HL-60 (cell line): ENCODE measurements at regions not wholly inside any gene's neighbourhood (a gene's known extent, or its start where the extent isn't known, plus 50 kb on each side); places are given as distances from the start of the nearest gene placed in this dataset.
"Not testable (repeated sequence)": the region's sequence is repeated elsewhere in the genome, so short reads cannot be mapped to it uniquely, and the experiment has no call there.

ENCODE experiments used
- DNase-seq, 2 experiments: peaks; one replicate each; pipeline ENCODE4 v3.0.0-alpha.2; 2010 to 2020; ENCODE audit warnings: low read depth in 1 of 2, low spot score in 1 of 2
- H3K27ac ChIP-seq: fragments of 250-450 bp; sonication (Bioruptor Pico); replicated peaks from 2 replicates; pipeline ENCODE4 v1.5.1; 2020; ENCODE audit warnings: mild to moderate bottlenecking, moderate library complexity
- H3K27me3 ChIP-seq: fragments of 250-450 bp; sonication (Bioruptor Pico); 2 replicates; pipeline ENCODE4 v1.5.1; 2021; ENCODE audit warnings: mild to moderate bottlenecking, moderate library complexity; ENCODE audit not compliant: insufficient read depth, poor library complexity, severe bottlenecking
- H3K4me3 ChIP-seq: replicated peaks from 2 replicates; pipeline ENCODE4 v1.5.1; 2011; ENCODE audit warnings: mild to moderate bottlenecking, control low read depth, low read length; ENCODE audit not compliant: insufficient read depth
- CTCF ChIP-seq: IDR thresholded peaks from one replicate; pipeline ENCODE4 v1.5.1; 2011; ENCODE audit warnings: low read length, control low read depth, inconsistent platforms; ENCODE audit not compliant: insufficient read depth
- GABPA ChIP-seq: IDR thresholded peaks from 2 replicates; pipeline ENCODE4 v1.6.1; 2012; ENCODE audit warnings: low read depth
- POLR2AphosphoS5 ChIP-seq: IDR thresholded peaks from 2 replicates; pipeline ENCODE4 v1.6.1; 2012; ENCODE audit warnings: low read depth
- REST ChIP-seq: IDR thresholded peaks from 2 replicates; pipeline ENCODE4 v1.6.1; 2012; ENCODE audit warnings: low read depth; ENCODE audit not compliant: insufficient replicate concordance
- SPI1 ChIP-seq: IDR thresholded peaks from 2 replicates; pipeline ENCODE4 v1.6.1; 2012; ENCODE audit warnings: low read depth, mild to moderate bottlenecking, borderline replicate concordance

- H3K27ac ChIP-seq: no peak overlapping the region
- no peak for DNase-seq
- H3K27me3 ChIP-seq: no peaks in the 10 kb centered on the region
- no peak overlapping the region for H3K4me3 ChIP-seq
- TF ChIP-seq CTCF: no peak
- no peak for TF ChIP-seq GABPA
- TF ChIP-seq REST: no peak
- no peak for TF ChIP-seq POLR2AphosphoS5
- no peak for TF ChIP-seq SPI1
Observed at GRCh38 chr15:84143753-84144314, 91.7 kb upstream of the GOLGA6L4 start.

- H3K27me3 ChIP-seq, H3K4me3 ChIP-seq, H3K27ac ChIP-seq, DNase-seq: not testable (repeated sequence)
Observed at GRCh38 chr15:84144946-84145345, 90.6 kb upstream of the GOLGA6L4 start.

GRCh38 chr15:84146299-84146698 lies 89.3 kb upstream of the GOLGA6L4 start:
- not testable (repeated sequence) for H3K4me3 ChIP-seq, H3K27ac ChIP-seq, H3K27me3 ChIP-seq, DNase-seq

DNA sequence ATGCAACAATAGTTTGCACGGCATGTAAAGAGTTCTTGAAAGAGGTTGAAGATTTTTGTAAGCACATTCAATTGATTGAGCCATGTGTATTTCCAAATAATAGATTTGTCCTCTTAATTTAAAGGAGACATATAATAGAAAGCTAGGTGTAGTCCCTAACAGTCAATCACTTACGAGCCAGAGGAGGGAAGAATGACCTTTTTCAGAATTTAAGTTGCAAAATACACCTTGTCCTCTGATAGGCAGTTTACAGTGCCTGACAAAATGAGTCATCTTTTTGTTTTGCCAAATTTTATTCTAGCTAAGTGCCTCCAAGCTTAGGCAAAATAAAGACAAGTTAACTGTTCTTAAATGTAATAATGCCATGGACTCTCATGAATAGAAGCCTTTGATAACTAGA lies 88.3 kb upstream of the GOLGA6L4 start:
- H3K4me3 ChIP-seq, DNase-seq, H3K27ac ChIP-seq, H3K27me3 ChIP-seq: not testable (repeated sequence)

- DNase-seq: no peak
- Histone ChIP-seq H3K27me3 (no peaks in the 10 kb centered on the region), H3K27ac (no peak overlapping the region), H3K4me3 (no peak overlapping the region)
- TF ChIP-seq CTCF: no peak
- TF ChIP-seq POLR2AphosphoS5: no peak
- no peak for TF ChIP-seq SPI1
- TF ChIP-seq GABPA: no peak
- TF ChIP-seq REST: no peak
Observed at GRCh38 chr15:84151205-84151931, 84.2 kb upstream of the GOLGA6L4 start.

DNA sequence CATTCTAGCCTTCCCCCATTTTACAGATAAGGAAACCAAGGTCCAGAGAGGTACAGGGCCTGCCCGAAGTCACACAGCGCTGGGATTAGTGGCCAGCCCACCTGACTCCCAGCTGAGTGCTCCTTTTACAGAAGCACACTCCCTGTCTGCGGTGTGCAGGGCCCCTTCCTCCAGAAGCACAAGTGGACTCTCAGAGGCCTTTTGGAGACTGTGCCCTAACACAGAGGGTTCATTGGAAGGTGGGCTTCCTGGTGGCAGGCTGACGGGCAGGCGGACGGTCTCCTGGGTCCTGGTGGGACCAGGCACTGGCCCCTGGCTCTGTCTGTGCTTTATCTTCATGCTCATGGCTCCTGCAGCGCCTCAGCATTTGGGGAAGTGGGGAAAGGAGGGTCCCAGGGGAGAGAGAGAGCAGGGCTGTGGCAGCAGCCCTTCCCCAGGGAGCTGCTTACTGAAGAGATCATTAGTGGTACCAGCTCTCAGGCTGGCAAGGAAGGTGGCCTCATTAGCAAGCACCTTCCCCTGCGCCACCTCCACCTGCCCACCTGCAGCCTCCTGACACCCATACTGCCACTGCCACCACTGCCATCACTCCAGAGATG lies 83.1 kb upstream of the GOLGA6L4 start:
- not testable (repeated sequence) for DNase-seq, H3K4me3 ChIP-seq, H3K27me3 ChIP-seq, H3K27ac ChIP-seq

- not testable (repeated sequence) for H3K27me3 ChIP-seq, H3K4me3 ChIP-seq, DNase-seq, H3K27ac ChIP-seq
Observed at GRCh38 chr15:84153655-84154140, 81.9 kb upstream of the GOLGA6L4 start.

DNA sequence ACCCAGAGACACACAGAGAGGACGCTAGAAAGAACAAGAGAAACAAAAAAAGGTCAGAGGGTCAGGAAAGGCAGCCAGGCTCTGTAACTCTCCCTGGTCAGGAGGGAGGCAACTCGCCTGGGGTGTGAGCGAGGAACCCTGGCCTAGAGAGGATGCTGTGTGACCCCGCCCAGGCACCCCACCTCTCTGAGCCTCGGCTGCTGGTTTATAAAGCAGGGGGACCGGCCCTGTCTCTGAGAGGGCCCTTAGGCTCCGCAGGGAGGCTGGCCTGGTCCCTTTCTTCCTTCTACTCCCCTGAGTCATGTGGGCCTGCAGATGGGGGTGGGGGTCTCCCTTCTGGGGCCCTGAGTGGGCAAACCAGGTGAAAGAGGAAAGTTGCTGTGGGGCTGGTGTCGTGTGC lies 81.3 kb upstream of the GOLGA6L4 start:
- not testable (repeated sequence) for H3K27me3 ChIP-seq, H3K27ac ChIP-seq, DNase-seq, H3K4me3 ChIP-seq
